DMS79 (cell line): ENCODE measurements at regions not wholly inside any gene's neighbourhood (a gene's known extent, or its start where the extent isn't known, plus 50 kb on each side); places are given as distances from the start of the nearest gene placed in this dataset.
A peak's percentile ranks its signal among the peaks of the same experiment; 100 is the strongest.
"Not testable (repeated sequence)": the region's sequence is repeated elsewhere in the genome, so short reads cannot be mapped to it uniquely, and the experiment has no call there.

Source experiments
- DNase-seq: peaks from one replicate; lab custom pipeline; 2025; lab: John Stamatoyannopoulos, UW

DNA sequence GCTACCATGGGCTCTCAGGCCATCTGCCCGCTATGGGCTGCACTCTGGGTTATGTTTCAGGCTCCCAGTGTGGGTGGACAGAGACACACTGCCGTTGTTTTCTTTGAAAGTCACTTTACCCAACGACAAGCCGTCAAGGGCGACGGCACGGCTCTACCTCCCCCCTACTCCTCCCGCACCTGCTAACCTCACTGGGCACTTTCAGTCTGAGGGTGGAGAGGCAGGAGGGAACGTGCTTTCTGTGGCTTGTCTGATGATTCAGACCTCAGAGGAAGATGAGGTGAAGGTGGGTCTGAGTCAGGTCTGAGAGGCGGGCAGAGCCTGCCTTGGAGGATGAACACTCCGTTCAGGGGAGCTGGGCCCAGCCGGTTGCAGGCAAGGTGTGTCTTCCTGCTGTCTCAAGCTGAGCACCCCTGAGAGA is 147.6 kb upstream of the HDAC4 start:
- no peak for DNase-seq

DNA sequence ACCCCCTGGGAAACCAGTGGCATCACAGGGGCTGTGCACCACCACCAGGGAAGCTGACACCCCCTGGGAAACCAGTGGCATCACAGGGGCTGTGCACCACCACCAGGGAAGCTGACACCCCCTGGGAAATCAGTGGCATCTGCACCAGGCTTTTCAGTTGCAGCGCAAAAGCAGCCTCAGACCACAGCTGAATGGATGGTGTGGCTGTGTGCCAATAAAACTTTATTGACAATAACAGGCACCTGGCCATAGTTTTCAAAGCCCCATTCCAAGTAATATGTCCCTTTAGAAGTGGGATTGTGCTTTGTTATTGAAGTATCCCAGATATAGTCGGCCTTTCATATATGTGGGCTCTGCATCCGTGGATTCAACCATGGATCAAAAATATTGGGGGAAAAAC is 146.3 kb upstream of the HDAC4 start:
- DNase-seq = not testable (repeated sequence)

DNA sequence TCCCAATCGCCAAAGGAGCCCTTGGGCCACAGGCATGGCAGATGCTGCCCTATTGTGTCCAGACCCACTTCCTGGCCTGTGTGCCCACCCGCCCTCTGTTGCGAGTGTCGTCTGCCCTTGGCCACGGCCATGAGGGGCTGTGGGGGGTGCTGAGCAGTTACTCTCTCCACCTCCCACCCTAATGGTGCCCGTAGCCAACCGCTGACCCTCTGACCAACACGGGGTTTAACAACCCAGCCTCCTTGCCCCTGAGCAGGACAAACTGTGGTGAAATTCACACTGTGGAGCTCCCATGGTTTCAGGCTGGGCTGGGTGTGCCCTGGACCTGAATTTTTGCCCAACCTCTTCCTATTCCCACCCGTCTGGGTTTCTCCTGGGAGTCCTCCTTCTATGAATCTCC is 145.7 kb upstream of the HDAC4 start:
- DNase-seq = no peak

DNA sequence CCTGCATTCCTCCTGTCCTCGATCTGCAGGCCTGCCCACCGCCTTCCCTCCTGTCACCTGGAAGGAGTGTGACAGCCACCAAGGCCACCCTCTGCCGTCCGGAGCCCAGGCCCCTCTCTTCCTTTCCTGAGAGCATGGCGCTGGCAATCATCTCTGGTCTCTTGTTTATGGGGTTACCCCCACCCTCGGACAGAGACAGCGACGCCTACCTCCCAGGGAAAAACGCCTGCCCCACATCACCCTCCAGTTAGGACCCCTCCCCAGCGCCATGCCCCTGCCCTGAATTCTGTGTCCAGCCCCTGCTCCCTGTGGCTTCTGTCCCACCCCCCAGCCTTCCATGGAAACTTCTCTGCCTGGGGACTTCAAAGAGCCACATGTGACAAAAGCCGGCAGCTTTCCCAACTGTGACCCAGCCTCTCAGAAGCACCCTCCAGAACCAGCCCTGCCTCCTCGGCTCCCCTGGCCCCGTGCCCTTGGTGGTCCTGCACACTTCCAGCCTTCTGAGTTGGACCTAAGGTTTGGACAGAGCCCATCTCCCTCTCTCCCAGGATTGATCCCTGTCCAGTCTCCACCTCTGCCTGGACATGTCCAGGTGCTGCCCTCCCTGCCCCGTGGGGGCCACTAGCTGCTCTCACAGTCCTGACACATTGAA is 145.0 kb upstream of the HDAC4 start:
- no peak for DNase-seq

DNA sequence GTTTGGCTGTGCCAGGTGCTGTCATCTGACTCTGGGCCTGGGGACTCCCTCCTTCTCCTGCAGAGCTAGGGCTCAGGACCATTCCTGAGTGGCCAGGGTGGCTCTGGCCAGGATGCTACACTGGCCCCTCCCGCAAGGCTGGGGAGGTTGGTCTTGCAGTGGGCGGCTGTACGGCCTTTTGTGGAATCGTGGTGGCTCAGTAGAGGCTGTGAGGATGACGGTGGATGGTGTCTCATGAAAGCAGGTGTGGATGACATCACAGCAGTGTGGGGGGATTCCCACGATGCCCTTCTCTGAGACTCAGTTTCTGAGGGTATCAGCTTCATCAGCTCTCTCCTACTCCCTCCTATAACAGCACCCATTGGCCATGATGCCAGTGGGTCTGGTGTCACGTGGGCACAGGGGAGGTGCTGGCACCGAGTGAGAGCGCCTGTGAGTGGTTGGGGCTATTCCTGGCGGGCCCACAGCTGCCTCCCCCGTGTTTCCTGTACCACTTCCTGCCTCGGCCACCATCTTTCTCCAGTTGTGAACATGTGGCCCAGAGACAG is 144.2 kb upstream of the HDAC4 start:
- DNase-seq = no peak

DNA sequence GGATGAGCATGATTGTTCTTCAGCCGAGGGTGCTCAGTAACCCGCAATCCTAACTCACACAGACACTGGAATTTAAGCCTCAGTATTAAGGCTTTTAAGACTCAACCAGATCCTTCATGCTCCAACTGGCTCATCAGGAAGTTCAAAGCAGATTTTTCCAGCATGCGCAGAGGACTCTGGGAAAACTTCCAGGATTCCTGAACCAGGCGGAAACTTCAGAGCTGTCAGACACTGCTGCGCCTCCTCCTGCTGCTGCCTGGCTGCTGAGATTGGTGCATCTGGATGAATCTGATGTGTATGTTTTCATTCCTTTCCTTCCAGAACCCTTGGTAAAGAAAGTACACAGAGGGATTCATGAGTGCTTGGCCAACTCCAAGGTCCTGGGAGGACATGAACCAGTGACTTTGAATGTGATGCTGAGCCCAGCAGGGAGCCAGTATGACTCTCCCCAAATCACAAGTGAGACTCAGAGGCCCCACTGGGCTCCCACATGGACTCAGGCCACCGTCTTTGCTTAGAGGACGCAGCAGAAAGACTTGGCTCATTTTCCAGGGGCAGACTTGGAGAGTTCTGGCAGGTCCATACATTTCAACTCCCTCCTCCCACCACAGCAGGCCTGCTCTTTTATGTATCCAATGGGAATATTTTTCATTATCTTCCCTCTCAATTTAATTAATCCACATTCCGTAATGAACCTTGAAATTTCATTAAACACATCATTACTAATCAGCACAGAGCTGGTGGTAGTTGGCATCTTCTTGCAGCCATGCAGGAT is 143.5 kb upstream of the HDAC4 start:
- no peak for DNase-seq

DNA sequence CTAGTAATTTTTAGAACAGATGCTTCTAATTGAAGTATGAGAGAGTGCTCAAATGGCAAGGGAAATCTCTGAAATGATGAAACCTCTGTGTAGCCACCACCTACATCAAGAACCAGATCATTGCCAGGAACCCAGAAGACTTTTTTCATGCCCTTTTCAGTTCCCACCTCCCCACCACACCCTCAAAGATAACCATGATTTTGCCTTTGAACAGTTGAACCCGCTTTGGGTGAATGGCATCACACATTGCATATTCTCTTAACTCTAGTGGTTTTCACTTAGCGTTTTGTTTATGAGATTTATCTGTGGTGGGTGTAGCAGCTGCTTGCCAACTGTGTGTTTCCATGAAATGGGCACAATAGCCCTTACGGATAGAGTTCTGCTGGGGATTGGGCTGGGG is 142.9 kb upstream of the HDAC4 start:
- no peak for DNase-seq

DNA sequence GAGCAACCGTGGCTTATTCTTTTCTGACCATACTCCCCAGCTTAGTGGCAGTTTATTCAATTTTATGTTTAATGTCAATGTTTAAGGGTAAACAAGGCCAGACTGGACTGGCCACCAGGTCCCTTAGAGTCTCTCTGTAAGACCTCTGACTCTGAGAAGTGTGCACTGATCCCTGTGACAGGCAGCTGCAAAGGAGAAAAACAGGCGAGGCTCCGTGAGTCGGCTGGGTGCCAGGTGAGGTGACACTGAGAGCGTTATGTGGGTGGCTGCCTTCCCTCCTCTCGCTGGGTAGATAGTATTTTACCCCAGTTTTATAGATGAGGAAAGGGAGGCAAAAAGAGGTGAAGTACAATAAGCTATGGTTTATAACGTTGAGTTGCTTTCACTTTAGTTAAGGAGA is 139.4 kb upstream of the HDAC4 start:
- no peak for DNase-seq

DNA sequence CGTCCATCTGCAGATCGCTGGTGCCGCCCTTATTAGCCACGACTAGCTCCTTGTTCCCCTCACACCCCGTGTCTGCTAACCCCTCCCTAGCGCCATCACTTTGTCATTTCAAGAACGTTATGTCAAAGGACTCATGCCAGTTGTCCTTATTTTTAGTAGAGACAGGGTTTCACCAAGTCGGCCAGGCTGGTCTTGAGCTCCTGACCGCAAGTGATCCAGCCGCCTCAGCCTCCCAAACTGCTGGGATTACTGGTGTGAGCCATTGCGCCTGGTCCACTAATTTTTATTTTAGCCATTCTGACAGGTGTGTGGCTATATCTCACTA is 138.9 kb upstream of the HDAC4 start:
- no peak for DNase-seq

DNA sequence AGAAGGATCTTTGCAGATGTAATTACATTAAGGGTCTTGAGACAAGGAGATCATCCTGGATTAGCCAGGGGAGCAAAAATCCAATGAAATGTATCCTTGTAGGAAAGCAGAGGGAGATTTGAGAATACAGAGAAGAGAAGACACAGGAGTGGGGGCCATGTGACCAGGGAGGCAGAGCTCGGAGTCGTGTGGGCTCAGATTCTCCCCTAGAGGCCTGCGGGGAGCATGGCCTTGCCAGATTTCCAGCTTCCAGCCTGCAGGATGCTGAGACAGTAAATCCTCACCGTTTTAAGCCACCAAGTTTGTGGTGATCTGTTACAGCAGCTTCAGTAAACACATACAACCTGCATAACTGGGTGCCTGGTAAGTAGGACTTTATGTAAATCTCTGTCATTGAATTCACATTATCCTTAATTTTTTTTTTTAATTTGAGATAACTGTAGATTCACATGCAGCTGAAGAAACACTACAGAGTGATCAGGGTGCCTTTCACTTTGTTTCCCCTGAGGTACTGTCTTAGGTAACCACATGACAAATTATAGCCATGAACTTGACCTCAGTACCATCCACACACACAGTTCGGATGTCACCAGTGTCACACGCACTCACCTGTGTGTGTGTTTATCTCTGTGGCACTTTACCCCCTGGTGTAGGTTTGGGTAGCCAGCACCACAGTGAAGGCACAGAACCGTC is 138.4 kb upstream of the HDAC4 start:
- no peak for DNase-seq

DNA sequence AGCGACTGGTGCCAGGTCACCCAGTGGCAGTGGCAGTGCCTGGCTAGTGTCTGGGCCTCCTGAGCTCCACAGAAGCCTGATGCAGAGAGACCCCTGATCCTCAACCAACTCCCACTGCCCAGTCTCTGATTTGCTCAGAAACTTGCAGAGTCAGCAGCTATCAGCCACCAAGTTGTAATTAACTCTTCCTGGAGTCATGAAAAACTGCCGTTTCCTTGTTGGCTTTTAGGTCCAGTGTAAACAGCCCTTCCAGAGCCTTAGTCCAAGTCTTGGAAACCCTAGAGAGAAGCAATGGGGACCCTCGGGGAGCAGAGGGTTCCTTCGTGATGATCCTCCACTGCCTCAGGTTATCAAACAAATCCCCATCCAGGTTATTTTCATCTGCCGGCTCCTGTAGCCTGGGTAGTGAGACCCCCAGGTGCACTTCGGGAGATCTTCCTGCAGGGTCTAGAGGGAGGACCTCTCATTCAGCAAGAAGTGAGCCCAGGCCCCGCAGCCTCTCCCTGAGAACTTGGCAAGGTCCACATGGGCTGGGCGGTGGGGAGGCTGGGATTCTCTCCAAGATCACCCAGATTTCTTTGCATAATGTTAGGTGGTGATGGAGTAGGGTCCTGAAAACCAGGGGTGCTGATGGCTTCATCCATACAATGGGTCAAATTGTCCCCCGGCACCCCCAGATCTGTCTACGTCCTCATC is 137.7 kb upstream of the HDAC4 start:
- no peak for DNase-seq

DNA sequence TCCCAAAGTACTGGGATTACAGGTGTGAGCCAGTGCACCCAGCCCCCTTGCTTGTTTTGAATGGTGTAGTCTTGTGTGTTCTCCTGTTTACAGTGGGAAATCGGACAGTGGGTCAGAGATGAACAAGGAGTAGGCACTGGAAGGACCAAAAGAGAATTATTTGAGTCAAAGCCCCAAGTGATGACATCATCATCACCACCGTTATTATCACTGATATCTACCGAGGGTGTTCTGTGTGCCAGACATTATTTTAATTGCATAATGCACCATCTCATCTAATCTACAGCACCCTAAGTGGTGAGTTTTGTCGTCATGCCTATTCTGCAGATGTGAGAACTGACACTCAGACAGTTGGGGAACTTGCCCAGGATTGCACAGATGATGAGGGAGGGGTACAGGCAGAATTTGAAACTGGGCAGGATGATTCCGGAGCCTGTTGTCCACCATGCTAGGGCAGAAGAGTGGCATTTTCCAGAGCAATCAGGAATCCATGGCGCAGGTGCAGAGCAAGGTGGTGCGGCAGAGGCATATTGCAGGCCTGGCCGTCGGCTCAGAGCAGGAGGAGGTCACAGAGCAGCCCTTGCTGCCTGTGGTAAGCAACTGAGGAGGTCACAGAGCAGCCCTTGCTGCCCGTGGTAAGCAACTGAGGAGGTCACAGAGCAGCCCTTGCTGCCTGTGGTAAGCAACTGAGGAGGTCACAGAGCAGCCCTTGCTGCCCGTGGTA is 137.0 kb upstream of the HDAC4 start:
- no peak for DNase-seq

DNA sequence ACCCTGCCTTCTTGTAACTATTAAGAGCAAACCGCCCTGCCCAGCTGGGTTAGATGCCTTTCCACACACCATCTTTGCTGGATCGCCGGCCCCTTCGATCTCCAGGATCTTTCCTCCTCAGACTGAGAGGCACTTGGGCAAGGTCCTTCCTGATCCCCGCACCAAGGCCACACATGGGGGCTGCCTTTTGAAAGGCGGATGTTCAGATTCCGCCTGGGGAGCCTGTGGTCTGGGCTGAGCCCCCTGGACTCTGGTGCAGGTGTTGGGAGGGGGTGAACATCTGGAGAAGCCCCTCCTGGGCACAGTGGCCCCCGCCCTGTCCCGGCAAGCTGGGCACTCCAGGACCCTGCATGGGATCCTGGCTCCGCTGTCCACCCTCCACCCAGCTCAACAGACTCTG is 135.4 kb upstream of the HDAC4 start:
- no peak for DNase-seq

DNA sequence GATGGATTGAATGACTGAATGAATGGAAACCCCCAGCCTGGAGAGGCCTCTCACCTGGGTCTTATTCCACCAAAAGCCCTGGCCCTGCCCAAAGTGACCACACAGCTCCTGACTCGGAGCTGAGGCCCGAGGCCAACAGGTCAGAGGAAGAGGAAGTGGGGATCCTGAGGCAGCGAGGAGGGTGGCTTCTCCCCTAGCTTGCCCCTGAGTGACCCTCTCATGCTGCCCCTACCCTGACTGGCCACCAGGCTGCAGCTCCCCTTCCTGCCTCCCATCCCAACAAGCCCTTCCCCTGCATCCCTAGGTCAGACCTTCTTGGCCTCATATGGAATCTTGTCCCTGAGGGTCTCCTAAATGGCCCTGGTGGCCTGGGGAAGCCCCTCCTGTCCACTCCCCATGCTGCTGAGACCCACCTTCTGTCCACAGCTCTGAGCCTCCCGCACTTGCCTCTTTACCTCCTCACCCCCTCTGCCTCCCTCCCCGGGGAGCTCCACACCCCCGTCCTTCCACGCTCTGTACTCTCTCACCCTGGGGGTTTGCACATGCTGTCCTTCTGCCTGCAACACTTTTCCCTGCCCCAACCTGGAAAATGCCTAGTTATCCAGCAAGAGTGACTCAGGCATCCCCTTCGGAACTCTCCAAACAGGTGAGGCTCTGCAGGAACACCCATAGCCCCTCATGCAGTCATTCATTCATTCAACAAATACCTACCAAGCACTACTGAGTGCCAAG is 134.8 kb upstream of the HDAC4 start:
- no peak for DNase-seq

DNA sequence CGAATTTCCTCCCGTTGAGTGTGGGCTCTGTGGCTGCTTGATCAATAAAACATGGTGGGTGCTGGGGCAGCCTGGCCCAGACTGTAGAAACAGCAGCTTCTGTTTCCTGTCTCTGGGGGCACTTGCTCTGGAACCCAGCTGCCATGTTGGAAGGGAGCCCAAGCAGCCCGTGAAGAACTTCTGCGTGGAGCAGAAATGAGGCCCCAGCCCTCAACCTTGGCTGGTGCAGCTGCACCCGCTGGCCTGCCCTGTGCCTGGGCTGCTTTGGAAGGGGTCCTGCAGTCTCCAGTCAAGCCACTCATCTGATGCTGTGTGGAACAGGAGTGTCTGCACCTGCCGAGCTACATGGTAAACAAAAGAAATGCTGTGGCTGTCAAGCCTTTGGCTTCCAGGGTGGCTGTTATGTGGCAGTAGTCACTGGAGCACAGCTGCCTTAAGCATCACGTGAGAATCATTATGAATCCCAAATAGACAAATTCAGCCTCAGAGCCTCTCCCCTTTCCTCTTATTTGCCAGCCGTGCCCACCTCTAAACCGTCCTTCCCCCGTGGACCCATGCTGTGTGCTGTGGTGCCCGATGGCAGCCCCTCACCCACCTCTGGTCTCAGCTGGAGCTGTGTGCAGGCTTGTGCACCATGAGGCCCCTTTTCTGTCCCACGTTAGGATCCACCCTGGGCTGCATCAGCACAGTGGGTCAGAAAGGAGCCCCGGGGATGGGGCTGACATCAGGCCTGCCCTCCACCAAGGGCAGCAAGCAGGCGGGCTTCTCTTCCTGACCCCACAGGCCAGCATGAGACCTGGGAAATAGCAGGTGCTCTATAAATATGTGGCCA is 134.0 kb upstream of the HDAC4 start:
- DNase-seq = peak; percentile 91

DNA sequence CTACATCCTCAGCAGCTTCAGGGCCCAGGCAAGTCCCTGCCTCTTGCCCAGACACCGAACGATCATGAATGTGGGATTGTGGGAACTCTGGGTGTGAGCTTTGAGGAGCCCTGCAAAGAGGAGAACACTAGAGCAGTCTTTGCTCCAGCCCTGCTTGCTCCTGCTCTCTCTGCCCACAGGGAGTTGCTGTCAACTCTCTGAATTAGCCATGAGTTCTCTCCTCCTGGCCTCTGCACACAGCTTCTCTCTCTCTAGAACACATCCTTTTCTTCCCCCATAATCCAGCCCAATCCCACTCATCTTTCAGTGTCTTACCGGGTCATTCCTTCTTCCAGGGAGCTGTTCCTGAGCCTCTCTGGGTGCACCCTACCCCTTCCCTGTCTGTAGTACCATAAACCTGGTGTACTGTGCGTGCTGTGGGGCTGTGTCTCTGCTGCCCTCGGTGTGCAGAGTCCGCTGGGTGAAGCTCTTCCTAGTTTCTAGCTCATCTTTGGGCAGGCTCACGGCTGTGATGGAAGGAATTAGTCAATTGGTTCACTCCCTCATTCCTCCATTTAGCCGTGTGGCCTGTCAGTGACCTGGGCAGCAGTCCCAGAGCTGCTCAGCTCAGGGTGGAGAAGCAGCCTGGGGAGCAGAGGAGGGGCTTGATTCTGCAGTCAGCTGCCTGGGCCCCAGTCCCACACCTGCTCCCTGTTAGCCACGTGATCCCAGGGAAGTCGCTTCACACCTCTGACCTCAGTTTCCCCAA is 132.9 kb upstream of the HDAC4 start:
- no peak for DNase-seq

DNA sequence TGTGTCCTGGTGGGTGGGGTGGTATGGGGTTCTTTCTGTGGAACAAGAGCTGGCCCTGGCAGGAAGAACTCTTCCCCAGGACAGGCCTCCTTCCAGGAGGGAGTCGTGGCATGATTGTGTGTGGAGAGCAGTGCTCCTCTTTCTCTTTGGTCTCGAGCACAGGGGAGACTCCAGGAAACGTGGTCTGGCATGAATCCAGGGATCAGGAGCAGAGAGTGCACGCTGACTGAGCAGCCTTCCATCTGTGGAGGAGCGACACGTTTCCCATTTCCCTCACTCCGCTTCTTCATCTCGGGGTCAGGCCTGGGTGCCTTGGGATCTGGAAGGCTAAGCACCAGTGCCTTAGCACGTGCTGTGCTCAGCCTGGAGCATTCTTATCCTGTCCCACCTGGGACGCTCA is 132.0 kb upstream of the HDAC4 start:
- peak; percentile 14 for DNase-seq

DNA sequence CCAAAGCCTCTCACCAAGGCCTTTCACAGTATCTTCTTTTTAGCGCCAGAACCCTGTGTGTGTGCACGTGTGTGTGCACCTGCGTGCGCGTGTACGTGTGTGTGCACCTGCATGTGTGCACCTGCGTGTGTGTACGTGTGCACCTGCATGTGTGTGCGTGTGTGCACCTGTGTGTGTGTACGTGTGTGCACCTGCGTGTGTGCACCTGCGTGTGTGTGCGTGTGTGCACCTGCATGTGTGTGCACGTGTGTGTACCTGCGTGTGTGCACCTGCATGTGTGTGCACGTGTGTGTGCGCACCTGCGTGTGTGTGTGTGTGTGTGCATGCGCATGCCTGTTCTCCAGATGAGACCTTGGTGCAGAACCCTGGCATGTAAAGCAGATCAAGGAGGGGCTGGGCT is 131.4 kb upstream of the HDAC4 start:
- DNase-seq = no peak

DNA sequence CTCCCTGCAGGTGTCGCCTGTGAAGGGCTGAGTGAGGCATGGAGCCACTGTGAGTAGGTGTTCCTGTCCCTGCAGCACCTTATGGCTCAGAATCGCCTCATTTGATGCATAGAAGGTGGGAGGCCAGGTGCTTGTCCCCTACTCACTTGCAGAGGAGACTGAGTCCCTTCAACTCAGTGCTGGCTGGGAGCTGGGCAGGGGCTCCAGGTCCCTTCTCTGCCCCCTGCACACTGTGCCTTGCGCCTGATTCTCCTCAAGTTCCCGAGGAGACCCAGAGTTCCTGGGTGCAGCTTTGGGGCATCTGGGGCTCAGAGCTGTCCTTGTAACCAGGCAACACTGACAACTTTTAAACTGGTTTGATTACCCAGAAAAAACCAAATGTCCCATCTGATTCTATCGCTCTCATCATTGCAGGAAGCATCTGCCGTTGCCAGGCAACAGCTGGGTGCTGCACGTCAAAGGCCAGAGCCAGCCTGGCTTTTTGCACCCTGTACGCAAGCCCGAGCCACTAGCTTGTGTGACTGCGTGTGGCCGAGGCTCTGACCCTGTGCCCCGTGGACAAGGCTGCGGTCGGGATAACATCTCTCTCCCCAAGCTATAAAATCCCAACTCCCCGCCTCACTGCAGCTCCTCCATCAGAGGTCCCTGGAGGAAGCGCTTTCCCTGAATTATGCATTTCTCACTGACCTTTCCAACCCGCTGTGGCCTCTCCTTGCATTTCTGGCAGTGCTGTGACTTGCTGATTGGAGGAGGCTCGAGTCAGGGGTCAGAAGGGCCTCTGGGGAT is 130.8 kb upstream of the HDAC4 start:
- no peak for DNase-seq
